HG02678 (cell line): ENCODE measurements at regions not wholly inside any gene's neighbourhood (a gene's known extent, or its start where the extent isn't known, plus 50 kb on each side); places are given as distances from the start of the nearest gene placed in this dataset.

Experiments
- ATAC-seq: cut with Tn5 transposase; IDR thresholded peaks from one replicate; pipeline ENCODE4 v1.9.1; 2021; ENCODE audit warnings: mild to moderate bottlenecking, moderate library complexity; ENCODE audit not compliant: unreplicated experiment

- no peak for ATAC-seq
Measured at GRCh38 chr10:29962166-29962850, 97.1 kb downstream of the JCAD start.

DNA sequence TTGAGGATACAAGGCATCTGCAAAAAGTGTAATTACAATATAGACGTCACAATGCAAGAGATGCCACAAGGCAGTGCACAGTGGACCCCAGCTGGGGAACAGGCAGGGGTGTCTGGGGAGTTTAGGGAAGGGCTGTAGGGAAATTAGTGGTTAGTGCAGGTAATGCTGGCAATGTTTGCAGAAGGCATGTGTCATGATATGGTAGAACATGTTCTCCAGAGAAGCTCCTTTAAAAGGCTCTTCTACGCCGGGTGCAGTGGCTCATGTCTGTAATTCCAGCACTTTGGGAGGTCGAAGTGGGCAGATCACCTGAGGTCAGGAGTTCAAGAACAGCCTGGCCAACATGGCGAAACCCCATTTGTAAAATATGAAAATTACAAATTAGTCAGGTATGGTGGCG, 98.0 kb downstream of the JCAD start:
- ATAC-seq, result no peak

DNA sequence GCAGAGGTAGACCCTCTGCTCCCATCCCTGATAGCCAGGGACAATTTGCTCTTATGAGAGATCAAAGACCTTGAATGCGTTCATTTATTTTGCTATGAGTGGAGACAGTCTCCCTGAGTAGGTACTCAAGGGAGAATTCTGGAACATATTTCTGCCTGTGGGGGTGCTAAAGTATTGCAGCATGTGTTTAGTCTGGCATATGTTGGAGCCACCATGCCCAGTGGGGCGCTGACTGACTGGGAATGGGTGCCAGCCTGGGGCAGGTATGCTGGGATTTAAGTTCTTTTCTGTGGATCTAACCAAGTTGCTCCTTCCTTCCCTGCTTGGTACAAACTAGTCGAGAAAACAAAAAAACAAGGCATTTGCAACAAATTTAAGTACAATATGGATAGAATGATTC, 99.1 kb downstream of the JCAD start:
- no peak for ATAC-seq

DNA sequence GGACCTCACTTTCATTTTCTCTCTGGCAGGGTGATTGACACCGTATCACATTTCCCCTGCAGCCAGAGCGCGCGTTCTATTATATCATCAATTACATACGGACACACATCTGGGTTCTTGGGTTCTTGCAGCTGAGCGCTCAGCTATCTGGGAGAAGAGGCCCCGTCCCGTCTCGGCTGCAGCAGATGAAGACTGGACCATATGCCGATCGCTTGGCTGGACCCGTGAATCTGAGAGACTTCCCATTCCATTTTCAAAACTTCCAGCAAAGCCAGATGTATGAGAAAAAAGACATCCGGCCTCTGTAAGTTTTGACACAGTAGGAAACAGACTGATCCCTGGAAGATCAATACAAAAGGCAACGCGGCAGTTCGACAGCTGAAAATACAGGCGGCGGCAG, 99.8 kb downstream of the JCAD start:
- no peak for ATAC-seq

- ATAC-seq, result no peak
Measured at GRCh38 chr10:29958440-29958839, 100.9 kb downstream of the JCAD start.

DNA sequence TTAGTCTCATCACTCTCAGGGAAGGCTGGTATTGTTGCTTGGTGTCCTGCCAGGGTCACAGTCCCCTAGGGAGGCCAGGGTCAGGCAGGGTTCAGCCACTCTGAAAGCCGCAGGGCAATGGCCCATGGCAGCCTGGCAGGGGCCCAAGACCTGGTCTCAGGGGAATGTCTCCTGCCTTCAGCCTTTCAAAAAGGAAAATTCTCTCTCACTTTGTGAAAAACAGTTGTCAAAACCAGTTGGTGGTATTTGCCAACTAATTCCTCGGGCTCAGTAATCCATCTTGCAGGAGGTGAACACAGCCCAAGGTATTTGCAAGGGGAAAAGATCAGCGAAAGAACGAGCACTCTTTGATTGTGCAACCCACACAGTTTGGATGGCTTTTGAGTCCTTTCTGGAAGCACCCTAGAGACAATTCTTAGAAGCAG, 101.5 kb downstream of the JCAD start:
- no peak for ATAC-seq

GRCh38 chr10:29957236-29957635, 102.2 kb downstream of the JCAD start:
- no peak for ATAC-seq

GRCh38 chr10:29956335-29956924, 103.0 kb downstream of the JCAD start:
- ATAC-seq, result no peak

- ATAC-seq, result no peak
Measured at GRCh38 chr10:29955329-29955935, 104.0 kb downstream of the JCAD start.

GRCh38 chr10:29951441-29951931, 107.9 kb downstream of the JCAD start:
- no peak for ATAC-seq

- no peak for ATAC-seq
Measured at GRCh38 chr10:29950391-29950790, 109.0 kb downstream of the JCAD start.

- no peak for ATAC-seq
Measured at GRCh38 chr10:29949411-29950011, 109.9 kb downstream of the JCAD start.

DNA sequence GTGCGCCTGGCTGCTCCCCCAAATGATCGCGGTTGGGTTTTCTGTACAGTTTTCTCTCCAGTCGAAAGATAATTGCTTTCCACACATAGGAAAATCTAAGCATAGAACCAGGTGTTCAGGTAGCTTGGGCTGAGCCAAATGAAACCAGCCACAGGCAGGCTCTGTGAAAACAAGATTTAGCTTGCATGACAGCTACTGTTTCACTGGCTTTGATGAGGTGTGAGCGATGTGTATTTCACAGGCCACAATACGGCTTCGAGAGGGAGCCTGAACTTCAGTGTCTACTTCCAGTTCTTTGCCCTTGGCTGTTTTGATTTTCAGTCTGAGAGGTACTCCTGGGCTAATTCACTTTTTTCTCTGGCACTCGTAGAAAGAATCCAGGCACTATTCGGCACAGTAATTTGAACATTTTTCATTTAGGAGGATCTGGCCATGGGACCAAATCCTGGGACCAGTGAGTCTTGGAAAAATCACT, 110.5 kb downstream of the JCAD start:
- no peak for ATAC-seq

DNA sequence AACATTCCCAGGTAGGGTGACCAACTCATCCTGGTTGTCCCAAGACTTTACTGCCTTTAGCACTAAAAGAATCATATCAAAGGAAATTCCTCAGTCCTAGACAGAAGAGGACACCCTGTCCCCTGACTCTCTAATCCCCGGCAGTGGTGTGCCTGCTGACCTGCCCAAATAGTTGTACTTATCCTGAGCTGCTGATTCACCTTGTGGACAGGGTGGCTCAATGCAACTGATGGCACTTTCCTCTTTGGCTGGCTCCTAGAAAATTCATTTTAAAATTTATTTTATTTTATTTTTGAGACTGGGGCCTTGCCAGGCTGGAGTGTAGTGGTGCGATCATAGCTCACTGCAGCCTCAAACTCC, 111.7 kb downstream of the JCAD start:
- ATAC-seq, result no peak

DNA sequence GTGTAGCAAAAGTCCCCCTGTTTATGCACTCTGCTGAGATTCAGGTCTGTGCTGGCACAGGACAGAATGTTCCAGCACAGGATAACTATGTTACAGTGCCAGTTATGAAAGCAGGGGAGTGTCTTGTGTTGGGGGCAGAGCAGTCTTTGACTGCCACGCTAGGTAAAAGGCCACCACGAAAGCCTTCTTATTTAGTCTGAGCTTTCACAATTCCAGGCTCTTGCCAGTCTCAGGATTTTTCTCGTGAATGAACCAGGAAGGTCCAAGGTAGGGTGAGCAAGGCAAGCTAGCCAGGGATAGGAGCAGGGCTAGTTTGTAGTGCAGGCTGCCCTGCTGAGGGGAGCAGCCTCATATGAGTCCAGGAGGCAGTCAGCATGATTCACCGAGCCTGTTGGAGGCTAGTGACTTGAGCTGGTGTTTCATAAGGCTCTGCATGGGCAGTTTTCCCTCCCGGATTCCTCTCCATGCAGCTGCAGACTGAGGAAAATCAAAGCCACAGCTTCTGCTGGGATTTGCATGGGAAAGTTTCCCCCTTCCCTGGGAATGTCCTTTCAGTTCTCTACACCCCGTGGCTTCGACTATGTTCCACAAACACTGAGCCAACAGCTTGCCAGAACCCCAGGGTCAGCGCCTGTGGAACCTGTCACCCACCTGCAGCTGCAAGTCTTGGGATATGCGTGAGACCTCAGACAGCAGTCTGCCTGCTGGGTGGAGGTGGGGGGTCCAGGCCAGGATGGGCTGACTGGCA, 112.3 kb downstream of the JCAD start:
- no peak for ATAC-seq

GRCh38 chr10:29946614-29946952, 112.8 kb downstream of the JCAD start:
- ATAC-seq, result no peak

DNA sequence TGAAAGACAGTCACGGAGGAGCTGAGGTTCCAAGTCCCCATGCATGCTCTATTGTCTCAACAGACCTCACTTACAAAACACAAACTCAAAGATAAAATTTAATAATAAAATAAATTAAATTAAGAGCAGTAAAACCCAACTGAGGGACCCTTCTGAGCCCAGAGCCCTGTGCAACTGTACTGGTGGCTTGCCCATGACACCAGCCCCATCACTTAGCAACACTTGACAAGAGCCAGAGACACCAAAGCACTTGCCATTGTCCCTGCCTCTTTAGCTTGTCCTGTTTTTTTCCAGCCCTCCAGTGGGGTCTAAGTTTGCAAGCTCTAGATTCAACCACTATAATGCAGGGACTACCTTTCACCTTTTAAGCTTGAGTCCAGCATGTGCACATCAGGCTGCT, 117.9 kb downstream of the JCAD start:
- no peak for ATAC-seq

GRCh38 chr10:29932991-29933390, 126.4 kb downstream of the JCAD start:
- ATAC-seq, result no peak

GRCh38 chr10:29931833-29932232, 127.6 kb downstream of the JCAD start:
- no peak for ATAC-seq

- no peak for ATAC-seq
Measured at GRCh38 chr10:29929006-29929405, 130.4 kb downstream of the JCAD start.

- no peak for ATAC-seq
Measured at GRCh38 chr10:29926693-29927048, 132.7 kb downstream of the JCAD start.
